ENCODE measurements at regions not wholly inside any gene's neighbourhood (a gene's known extent, or its start where the extent isn't known, plus 50 kb on each side); places are given as distances from the start of the nearest gene placed in this dataset.
A peak's percentile ranks its signal among the peaks of the same experiment; 100 is the strongest.

GRCh38 chr11:128214263-128214662 lies 373.1 kb downstream of the ETS1 start:
- no peak for DNase-seq

- DNase-seq, result no peak
Observed at GRCh38 chr11:128213461-128213860, 373.9 kb downstream of the ETS1 start.

GRCh38 chr11:128212324-128212723 lies 375.0 kb downstream of the ETS1 start:
- DNase-seq, result no peak

GRCh38 chr11:128210148-128210940 lies 377.0 kb downstream of the ETS1 start:
- DNase-seq, result no peak

GRCh38 chr11:128209138-128209435 lies 378.3 kb downstream of the ETS1 start:
- DNase-seq, result no peak

- no peak for DNase-seq
Observed at GRCh38 chr11:128208329-128209137, 378.8 kb downstream of the ETS1 start.

GRCh38 chr11:128207861-128208321 lies 379.5 kb downstream of the ETS1 start:
- no peak for DNase-seq

GRCh38 chr11:128206461-128206860 lies 380.9 kb downstream of the ETS1 start:
- DNase-seq, result no peak

GRCh38 chr11:128205796-128206195 lies 381.6 kb downstream of the ETS1 start:
- no peak for DNase-seq

- no peak for DNase-seq
Observed at GRCh38 chr11:128204898-128205297, 382.5 kb downstream of the ETS1 start.

GRCh38 chr11:128201801-128202200 lies 385.6 kb downstream of the ETS1 start:
- no peak for DNase-seq

GRCh38 chr11:128201009-128201408 lies 386.3 kb downstream of the ETS1 start:
- DNase-seq, result no peak

GRCh38 chr11:128200467-128200866 lies 386.9 kb downstream of the ETS1 start:
- DNase-seq, result no peak

- DNase-seq, result no peak
Observed at GRCh38 chr11:128198216-128198772, 389.1 kb downstream of the ETS1 start.

GRCh38 chr11:128196235-128196634 lies 391.1 kb downstream of the ETS1 start:
- DNase-seq, result no peak

- no peak for DNase-seq
Observed at GRCh38 chr11:128195756-128196155, 391.6 kb downstream of the ETS1 start.

GRCh38 chr11:128195057-128195751 lies 392.2 kb downstream of the ETS1 start:
- peak; percentile 77 for DNase-seq

- DNase-seq, result no peak
Observed at GRCh38 chr11:128194216-128194615, 393.1 kb downstream of the ETS1 start.

- DNase-seq, result no peak
Observed at GRCh38 chr11:128193615-128194014, 393.7 kb downstream of the ETS1 start.

GRCh38 chr11:128190312-128190711 lies 397.0 kb downstream of the ETS1 start:
- DNase-seq, result peak; percentile 43

- DNase-seq, result no peak
Observed at GRCh38 chr11:128189823-128190222, 397.5 kb downstream of the ETS1 start.

GRCh38 chr11:128188346-128189004 lies 398.9 kb downstream of the ETS1 start:
- no peak for DNase-seq

GRCh38 chr11:128187835-128188234 lies 399.5 kb downstream of the ETS1 start:
- no peak for DNase-seq
